UCSD-AML1 (cell line): ENCODE measurements at regions not wholly inside any gene's neighbourhood (a gene's known extent, or its start where the extent isn't known, plus 50 kb on each side); places are given as distances from the start of the nearest gene placed in this dataset.

Experiments used
- DNase-seq: peaks from one replicate; lab custom pipeline; 2025; ENCODE audit not compliant: unreplicated experiment; lab: John Stamatoyannopoulos, UW

DNA sequence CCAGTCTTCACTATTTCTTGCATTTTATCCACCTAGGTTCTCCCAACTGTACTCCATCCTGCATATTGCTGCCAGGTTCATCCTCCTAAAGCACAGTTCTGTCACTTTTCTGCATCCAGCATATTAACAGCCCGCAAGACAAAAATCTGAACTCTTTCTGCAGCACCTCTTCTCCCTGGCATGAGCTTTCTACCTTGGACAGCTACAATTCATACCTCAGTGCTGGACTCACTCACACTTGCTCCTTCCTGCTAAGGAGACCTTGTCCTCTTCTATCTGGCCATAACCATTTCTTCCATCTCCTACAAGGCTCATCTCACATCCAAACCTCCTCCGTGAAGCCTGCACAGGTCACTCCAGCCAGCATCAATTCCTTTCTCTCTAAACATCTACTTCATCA lies 170.1 kb upstream of the GRIP1 start:
- no peak for DNase-seq

DNA sequence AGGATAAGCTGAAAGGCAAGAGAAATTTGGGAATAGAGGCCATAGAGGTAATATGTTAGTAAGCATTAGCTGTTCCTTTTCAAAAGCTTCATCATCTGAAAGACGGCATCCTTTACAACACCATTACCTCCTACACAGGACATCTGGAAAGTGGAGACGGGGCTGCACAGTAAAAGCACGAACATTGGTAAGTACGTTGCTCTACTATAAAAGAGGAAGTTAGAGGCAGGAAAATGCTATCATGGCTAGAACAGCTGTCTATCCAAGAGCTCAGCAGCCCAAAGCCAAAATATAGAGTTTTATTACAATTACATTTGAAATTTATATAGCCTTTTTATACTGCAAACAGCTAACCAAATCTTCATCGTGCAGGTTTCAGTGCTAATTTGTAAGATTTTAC lies 172.3 kb upstream of the GRIP1 start:
- DNase-seq, result no peak

DNA sequence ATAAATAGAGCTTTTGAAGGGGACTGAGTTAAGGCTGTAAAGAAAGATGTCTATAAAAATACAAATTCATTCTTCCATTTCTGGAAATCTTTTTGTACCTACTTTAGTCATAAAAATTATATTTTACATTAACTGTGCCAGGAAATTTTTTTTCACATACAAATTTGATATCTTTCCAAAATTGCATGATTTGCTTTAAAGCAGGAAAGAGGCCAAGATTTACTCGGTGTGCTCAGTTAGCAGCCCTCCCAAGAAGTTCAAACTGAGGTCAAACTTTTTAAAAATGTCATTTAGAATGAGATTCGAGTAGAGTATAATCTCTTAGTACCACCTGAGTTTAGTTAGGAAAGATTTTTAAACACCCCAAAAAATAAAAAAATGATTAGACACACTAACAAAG lies 173.2 kb upstream of the GRIP1 start:
- DNase-seq, result no peak

DNA sequence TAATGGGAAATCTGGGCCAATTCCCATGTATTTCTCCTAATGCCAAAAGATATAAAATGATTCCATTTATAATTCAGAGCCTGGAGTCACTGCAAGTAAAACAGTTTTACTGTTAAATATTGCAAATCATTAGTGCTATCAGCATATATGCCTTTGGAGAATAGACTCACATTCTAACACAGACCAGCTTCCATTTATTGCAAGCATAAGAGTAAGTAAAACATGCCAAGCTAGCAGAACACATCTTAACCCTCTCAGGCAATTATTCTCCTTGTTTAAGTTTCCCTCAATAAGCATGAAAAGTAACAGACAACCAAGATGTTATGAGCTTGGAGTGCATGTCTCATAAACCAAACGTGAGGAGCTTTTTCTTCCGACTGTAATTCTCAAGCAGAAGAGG lies 173.9 kb upstream of the GRIP1 start:
- DNase-seq, result no peak

DNA sequence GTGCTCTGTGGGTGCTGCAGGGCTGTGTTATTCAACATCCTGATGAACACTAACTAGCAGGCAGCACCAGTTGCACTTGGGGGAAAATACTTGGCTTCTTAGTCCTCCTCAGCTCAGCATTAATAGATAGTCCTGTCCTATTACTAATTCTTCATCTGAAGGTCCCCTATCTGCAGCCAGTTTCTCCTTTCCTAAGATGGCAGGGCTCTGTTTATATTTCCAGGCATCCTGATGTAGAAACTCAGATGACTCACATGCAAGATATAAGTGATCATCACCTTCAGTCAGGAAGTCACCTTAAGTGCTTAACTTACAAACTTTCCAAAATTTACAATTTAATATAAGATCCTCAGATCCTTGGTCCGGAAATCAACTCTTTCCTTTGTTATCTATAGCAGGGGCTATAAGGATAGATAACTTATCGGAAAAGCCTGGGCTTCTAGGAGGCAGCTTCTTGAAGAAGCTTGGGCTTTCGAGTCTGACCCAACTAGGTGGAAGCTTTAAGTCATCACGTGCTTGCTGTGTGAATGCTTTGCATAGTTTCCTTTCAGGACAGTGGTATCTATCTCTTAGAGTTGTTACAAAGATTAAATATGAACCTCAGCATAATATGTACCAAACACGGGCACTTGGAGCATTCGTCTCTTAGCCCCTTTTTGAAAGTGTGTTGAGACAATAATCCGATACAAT lies 181.0 kb upstream of the GRIP1 start:
- no peak for DNase-seq

DNA sequence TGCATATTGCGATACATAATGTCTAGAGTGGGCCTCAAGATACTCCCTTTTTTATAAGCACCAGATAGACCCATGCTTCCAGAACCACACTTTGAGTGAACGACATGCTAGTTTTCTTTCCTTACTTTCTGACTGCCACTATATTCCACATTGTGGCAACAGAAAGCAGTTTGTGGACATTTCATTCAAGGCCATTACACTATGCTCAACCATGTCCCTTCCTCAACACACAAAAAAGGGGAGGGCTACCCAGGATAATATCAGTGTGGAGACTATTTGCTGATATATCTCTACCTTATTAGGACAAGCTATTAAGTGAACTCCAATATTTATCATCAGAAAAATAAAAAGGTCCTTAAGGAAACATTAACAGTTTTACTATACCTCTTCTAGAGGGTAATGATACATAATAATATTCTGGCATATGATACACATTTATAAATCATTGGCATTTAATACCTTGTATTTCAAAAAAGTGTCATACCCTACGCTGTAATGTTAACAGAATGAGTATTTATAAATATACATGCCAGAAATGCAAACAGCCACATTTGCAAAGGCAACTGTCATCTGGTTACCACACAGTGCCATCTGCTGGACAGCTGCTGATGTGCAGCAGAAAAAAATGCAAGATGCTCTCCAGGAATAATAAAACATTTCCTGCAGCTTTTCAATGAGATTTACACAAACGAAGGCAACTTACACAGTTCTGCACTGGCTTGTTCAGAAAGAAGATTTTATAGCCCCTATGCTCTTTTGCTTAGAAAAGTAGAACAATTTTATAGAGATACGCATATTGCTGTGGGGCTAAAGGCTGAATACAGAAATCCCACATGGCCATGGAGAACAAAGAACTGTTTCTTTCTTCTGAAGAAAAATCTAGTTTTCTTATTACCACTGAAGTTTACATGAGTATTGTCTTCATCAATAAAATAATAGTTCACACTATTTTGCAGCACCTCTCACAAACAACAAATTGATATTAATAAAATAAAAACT lies 182.2 kb upstream of the GRIP1 start:
- peak; percentile 34 for DNase-seq

DNA sequence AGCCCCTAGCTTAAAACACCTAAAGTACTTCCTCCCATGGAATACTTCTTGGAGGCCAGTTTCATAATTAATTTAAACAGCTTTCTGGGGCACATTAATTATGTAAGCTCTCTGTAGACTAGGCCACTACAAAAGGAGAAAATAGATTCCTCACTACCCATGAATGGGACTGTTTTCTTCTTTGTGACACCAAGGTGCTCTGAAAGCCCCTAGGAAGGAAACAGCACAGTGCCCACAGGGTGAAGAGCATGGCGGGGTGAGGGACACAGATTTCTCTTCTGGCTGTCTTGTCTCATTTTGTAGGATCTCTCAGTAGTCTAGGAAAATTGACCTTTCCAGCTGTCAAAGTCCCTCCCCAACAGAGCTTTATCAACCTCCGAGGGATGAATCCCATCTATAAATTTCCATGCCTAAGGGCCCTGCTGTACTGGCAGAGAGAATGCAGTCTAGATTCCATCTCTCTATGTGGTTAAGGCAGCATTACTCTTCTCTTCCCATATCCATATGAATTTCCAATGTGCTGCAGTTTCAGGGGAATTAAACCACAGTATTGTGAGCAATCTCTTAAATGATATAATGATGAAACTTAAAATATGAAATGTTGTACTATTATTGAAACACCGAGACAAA lies 183.6 kb upstream of the GRIP1 start:
- DNase-seq, result no peak

DNA sequence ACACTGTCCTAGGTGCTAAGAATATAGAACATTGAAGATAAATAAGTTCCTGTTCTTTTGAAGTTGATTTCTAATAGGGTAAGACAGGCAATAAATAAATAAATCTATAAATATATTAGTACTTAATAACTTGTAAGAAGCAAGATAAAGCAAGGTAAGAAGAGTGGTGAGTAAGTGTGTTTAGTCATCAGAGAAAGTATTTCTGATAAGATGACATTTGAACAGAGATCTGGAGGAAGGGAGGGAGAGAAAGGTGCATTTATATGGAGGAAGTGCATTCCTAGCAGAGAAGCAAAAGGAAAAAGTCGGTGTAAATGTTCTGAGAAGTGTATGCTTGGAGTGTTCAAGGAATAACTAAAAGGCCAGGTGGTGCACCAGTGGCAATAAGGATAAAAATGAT lies 184.4 kb upstream of the GRIP1 start:
- DNase-seq, result no peak

DNA sequence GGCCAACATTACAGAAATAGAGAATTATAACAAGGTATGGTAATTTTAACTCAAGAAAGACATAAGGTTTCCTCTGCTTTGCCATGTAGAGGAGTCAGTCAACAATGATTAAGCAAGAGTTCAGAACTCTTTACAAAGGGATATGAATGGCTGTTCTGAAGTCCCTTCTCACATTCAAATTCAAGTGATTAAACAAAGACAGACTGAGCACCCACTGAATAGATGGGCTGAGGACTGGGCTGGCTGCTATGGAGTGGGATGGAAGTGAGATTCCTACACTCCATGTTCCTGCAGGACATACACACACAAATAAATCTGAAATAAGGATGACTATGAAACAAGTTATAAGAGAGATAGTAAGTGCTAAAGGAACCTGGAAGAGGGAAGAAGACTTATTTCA lies 199.0 kb upstream of the GRIP1 start:
- DNase-seq, result no peak

DNA sequence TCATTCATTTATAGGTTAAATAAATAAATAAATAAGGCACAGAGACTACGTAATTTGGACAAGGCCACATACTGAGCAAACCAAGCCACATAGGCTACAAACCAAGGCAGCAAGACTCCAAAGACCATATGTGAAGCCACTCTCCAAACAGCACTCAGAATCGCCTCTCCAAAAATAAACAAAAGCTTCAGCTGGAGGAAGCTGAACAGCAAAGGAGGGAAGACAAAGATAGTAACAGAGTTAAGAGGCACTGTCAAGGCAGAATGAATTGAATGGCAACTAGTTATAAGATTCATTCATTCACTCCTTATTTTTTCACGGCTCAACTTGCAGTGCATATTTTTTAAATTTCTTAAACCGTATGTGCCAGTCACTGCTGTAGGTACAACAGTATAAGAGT lies 200.5 kb upstream of the GRIP1 start:
- DNase-seq, result no peak

DNA sequence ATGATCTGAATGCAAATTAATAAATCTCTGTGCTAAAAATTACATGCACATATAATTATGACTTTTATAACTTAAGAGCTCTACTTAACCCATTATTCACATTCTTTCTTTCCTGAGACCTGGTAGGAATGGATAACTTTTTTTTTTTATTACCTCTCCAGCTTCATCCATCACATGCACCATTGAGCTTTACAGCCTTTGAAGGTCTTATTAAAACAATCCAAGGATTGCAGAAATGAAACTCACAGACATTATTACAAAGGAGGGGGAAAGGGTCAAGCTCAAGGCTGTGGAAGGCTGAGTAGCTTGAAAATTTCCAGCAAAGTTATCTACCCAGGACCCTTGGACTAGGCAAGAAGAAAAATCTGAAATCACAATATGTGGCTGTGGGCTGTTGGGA lies 202.5 kb upstream of the GRIP1 start:
- DNase-seq, result no peak

DNA sequence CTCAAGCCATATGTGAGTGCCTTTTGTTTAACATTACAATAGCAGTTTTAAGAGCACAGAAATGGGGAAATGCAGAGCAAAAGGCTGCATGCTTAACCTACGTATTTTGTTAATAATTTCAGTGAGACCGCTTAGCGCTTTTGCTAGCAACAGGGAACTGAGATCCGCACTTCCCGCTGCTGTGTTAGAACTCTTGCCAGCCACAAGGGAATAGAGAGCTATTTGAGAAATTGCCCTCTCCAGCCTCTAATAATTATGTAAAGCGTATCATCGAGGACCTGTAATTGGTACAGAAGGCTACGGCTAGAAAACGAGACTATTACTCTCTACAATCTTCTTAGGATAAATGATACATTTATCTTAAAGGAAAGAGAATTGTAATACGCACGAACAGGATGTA lies 205.2 kb upstream of the GRIP1 start:
- no peak for DNase-seq

DNA sequence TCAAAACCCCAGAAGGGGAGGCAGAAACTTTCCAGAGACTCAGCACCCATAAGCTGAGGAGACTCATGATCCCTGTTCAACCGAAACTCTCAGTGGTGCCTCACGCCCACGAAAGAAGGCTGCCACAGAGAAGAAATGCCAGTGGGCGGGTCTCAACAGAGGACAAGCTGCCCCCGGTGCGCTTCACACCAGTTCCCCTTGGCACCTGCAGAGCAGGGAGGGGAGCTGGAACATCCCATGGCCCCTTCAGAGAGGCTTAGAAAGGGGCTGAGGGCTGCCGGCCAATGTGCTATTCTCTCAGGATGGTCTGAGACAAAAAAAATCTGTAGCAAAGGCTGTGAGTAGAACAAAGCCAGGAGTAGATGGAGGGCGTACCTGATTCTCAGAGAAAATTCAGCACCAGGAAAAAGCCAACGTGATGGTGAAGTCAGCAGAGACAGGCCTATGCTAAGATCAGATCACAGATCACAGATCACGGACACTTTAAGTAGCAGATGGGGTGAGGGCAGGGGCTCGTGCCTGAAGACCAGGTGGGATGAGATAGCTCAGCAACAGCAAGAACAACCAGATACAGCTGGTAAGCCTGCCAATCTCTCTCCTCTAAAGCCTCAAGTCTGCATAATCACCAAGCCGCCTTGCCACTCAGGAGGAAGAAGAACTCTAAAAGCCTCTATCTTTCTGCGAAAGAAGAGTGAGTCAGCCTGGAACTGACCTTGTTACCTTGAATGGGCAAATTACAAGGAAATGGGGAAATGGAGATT lies 206.4 kb upstream of the GRIP1 start:
- no peak for DNase-seq

DNA sequence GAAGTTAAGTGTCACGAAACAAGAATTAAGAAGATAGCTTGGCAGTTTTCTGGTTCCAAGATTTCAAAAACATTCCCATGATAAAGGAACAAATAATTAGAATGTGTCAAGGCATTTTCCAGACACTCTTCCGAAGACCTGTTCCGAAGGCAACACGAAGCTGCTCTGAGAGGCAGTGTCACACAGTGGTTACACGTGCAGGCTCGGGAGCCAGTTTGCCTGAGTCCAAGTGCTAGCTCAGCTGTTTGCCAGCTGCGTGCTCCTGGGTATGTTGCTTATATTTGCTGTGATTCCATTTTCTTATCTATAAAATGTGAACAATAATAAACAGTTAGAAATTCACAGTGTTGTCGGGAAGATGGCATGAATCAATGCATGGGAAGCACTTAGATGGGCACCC lies 217.9 kb upstream of the GRIP1 start:
- no peak for DNase-seq

DNA sequence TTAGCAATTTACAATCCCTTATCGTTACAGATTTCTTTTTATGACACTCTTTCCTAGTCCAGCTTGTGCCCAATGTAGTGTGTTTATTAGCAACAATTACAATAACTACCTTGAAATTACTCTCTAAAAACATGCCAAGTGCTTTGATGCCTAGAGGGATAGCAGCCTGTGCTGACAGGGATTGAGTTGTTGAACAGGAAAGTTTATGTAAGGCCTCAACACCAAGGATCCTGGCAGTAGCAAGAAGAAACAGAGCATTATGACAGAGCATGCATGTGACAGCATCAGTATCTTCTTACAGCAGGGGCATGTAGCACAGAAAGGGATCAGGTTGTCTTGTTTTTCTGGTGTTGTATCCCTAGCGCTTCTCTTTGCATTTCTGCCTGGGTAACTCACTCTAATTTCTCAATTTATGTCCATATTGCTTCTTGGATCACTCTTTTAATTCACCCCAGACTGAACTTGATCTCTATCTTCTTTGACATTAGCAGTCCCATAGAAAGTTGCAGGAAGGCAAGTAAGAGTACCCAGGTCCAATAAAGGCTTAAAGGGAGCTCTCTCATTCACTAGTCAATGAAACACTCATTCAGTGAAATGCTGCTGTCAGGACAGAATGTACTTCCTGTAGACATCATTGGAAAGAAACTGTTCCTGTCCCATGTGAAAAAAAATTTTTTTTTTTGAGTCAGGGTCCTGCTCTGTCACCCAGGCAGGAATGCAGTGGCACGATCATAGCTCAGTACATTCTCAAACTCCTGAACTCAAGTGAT lies 220.0 kb upstream of the GRIP1 start:
- no peak for DNase-seq

DNA sequence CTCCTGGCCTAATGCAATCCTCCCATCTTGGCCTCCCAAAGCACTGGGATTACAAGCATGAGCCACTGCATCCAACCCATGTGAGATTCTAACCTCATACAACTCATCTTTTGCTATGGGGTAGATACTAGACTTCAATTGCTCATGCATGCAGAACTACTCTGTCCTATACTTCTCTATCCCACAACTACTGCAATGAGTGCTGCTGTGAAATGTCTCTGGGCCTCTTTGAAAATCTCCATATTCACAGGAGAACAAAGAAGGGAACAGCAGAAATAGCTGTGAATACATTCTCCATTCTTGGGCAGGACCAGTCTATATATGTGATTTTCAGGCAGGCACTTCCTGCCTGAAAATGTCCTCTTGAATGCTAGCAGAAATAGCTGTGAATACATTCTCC lies 220.7 kb upstream of the GRIP1 start:
- no peak for DNase-seq

DNA sequence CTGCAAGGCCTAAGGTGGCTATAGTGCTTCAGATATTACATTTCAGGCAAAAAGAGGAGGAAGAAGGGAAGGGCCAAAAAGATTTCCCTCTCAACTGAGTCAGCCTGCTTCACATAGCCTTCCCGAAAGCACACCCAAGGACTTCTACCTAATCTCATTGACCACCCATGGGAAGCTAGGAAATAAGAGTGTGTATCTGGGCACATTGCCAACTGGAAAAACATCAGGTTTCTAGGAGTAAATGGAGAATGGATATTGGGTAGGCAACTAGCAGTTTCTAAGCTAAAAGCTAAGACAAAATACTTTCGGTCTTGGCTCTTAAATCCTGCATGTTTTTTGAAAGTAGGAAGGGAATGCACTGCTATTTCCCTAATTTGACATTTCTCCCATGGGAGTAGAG lies 221.7 kb upstream of the GRIP1 start:
- no peak for DNase-seq

DNA sequence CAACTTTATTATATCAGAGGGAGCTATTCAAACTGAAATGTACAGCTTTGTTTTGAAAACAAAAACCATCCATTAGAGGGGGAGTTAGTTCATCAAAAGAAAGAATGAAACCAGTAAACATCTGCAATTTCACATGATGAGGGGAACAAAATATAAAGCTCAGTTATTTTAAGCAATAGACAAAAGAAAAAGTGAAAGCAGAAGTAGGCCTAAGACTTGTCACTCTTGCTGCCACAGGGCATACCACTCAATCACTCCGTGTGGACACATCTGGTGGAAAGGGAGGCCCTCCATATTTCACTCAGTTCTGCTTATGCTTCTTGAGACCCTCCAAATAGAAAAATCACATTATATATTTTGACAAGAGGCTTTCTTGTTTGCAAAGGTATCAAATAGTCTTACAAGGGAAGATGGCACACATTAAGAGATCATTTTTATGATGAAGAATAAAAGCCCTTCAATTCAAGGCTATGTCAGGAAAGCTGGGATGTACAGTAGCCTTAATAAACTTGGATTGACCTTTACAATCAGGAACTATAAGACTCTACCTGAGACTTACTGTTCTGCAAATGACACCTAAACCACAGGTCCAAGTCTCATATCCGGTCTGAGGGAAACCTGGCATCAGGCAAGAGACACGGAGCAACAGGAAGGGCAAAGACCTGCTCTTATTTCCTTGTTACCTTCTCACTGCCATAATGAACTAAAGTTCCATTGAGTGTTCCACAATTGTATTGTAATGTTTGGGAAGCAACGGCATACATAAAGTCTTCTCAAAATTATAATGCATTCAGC lies 222.5 kb upstream of the GRIP1 start:
- no peak for DNase-seq

DNA sequence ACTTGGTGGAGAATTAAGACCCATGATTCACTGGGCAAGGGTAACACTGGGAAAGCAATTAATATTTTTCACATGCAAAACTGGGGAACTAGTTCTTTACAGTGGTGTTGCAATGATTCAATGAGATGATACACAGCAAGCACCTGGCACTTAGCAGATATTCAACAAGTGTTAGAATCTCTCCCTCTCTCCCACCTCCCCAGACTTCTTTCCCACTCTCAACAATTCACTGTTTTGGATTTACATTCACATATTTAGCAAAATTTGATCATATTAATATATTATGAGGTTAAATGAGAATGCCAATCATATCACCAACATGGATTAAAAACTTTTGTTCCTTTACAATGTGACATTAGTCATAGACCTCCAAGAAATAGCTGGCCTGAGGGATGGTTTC lies 223.1 kb upstream of the GRIP1 start:
- DNase-seq, result no peak
